Spleen (tissue), 7 donors: ENCODE measurements at regions not wholly inside any gene's neighbourhood (a gene's known extent, or its start where the extent isn't known, plus 50 kb on each side); places are given as distances from the start of the nearest gene placed in this dataset.

Experiments used
- POLR2A ChIP-seq, 3 donors: fragments of 450-650 bp; IDR thresholded peaks; one replicate each; pipeline ENCODE4 v1.5.1; 2017; ENCODE audit warnings: antibody characterized with exemption in 3 of 3, mild to moderate bottlenecking in 1 of 3
- POLR2AphosphoS5 ChIP-seq, 3 donors: sonication (generic); formaldehyde crosslinking; IDR thresholded peaks; one replicate each; pipeline ENCODE4 v1.5.1; 2017; ENCODE audit warnings: antibody characterized with exemption in 3 of 3
- TF ChIP-seq, protein P1 (sequence below), 11 experiments: fragments of 200-600 bp in 7 of 11; fragments of 450-650 bp in 4 of 11; sonication (generic) in 4 of 11; IDR thresholded peaks in 8 of 11; conservative IDR thresholded peaks in 3 of 11; 1 replicate in 7 of 11; 2 replicates in 4 of 11; pipeline versions ENCODE4 v1.4.0 to v1.8.0; 2016 to 2021; ENCODE audit warnings: antibody characterized with exemption in 11 of 11, inconsistent platforms in 4 of 11, mild to moderate bottlenecking in 1 of 11
- donor health status: DM: no; HTN: no; CAD: no; lungs with moderate emphysema.
- donor health status: DM: no; HTN: no; CAD: no.
- donor health status: DM: no; HTN: no; CAD: no.

DNA sequence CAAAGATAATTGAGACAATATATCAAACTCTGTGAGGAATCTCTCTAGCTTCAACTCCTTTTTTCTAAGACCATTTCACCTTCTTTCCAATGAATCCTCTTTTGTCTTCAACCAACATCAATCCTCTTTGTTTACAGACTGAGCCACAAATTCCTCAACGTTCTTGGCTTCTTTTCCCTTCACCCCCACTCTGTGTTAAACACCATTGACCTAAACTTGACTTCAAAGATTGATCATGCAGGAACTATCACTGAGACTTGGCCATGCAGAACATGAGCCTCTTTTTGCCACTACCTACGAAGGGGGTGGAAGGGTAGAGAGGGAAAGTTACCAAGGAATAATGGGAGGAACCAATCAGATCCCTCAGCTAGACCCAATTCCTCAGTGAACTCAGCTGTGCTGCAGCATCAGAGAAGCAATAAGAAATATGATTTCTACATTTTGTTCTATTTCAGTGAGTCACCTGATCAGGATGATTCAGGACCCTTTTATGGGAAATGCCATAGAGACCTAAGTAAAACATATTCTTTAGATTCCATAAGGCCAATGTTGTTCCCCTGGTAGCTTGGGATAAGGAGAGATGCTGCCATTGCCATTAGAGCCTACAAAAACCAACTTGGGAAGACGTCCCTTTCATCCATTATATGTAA lies 187.7 kb upstream of the RGMB start:
- TF ChIP-seq, protein P1, sequence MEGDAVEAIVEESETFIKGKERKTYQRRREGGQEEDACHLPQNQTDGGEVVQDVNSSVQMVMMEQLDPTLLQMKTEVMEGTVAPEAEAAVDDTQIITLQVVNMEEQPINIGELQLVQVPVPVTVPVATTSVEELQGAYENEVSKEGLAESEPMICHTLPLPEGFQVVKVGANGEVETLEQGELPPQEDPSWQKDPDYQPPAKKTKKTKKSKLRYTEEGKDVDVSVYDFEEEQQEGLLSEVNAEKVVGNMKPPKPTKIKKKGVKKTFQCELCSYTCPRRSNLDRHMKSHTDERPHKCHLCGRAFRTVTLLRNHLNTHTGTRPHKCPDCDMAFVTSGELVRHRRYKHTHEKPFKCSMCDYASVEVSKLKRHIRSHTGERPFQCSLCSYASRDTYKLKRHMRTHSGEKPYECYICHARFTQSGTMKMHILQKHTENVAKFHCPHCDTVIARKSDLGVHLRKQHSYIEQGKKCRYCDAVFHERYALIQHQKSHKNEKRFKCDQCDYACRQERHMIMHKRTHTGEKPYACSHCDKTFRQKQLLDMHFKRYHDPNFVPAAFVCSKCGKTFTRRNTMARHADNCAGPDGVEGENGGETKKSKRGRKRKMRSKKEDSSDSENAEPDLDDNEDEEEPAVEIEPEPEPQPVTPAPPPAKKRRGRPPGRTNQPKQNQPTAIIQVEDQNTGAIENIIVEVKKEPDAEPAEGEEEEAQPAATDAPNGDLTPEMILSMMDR (IDR thresholded peaks at IDR 0.05 in 8 of 11, conservative IDR thresholded peaks at IDR 0.05 in 3 of 11) = no peak
- TF ChIP-seq POLR2A (IDR thresholded peaks at IDR 0.05) = no peak
- no peak for TF ChIP-seq POLR2AphosphoS5 (IDR thresholded peaks at IDR 0.05)
